22Rv1 (cell line): ENCODE measurements at regions not wholly inside any gene's neighbourhood (a gene's known extent, or its start where the extent isn't known, plus 50 kb on each side); places are given as distances from the start of the nearest gene placed in this dataset.
"Not testable (repeated sequence)": the region's sequence is repeated elsewhere in the genome, so short reads cannot be mapped to it uniquely, and the experiment has no call there.

Experiments
- H3K27ac ChIP-seq: fragments of 450-650 bp; 2 replicates; pipeline ENCODE4 v1.5.1; 2017
- CTCF ChIP-seq: fragments of 450-650 bp; IDR thresholded peaks from 2 replicates; pipeline ENCODE4 v1.5.1; 2017; ENCODE audit warnings: mild to moderate bottlenecking
- ZFX ChIP-seq: fragments of 450-650 bp; IDR thresholded peaks from 2 replicates; pipeline ENCODE4 v1.6.1; 2017; ENCODE audit warnings: antibody characterized with exemption, borderline replicate concordance

- H3K27ac ChIP-seq: no peak overlapping the region
- no peak for TF ChIP-seq CTCF
- TF ChIP-seq ZFX: no peak
Measured at GRCh38 chr9:30935730-30936129, 1448.7 kb upstream of the ACO1 start.

GRCh38 chr9:30937106-30937505 lies 1447.3 kb upstream of the ACO1 start:
- H3K27ac ChIP-seq: no peak overlapping the region
- no peak for TF ChIP-seq CTCF
- TF ChIP-seq ZFX: no peak

GRCh38 chr9:30942852-30943251 lies 1441.6 kb upstream of the ACO1 start:
- H3K27ac ChIP-seq: not testable (repeated sequence)

GRCh38 chr9:30943446-30944224 lies 1440.8 kb upstream of the ACO1 start:
- TF ChIP-seq CTCF: no peak
- no peak for TF ChIP-seq ZFX
- H3K27ac ChIP-seq: no peak overlapping the region

GRCh38 chr9:30944225-30944569 lies 1440.2 kb upstream of the ACO1 start:
- TF ChIP-seq ZFX (no peak), CTCF (no peak)
- H3K27ac ChIP-seq: no peak overlapping the region

GRCh38 chr9:30944741-30945280 lies 1439.6 kb upstream of the ACO1 start:
- TF ChIP-seq CTCF: no peak

GRCh38 chr9:30964332-30964731 lies 1420.1 kb upstream of the ACO1 start:
- H3K27ac ChIP-seq: no peak overlapping the region
- TF ChIP-seq ZFX (no peak), CTCF (no peak)

More at GRCh38 chr9:30944741-30945280, 1439.6 kb upstream of the ACO1 start:
- no peak overlapping the region for H3K27ac ChIP-seq

- TF ChIP-seq ZFX (no peak), CTCF (peak; percentile 32)
- H3K27ac ChIP-seq: no peak overlapping the region
Measured at GRCh38 chr9:30967476-30967875, 1417.0 kb upstream of the ACO1 start.
